ENCODE measurements at regions not wholly inside any gene's neighbourhood (a gene's known extent, or its start where the extent isn't known, plus 50 kb on each side); places are given as distances from the start of the nearest gene placed in this dataset.

DNA sequence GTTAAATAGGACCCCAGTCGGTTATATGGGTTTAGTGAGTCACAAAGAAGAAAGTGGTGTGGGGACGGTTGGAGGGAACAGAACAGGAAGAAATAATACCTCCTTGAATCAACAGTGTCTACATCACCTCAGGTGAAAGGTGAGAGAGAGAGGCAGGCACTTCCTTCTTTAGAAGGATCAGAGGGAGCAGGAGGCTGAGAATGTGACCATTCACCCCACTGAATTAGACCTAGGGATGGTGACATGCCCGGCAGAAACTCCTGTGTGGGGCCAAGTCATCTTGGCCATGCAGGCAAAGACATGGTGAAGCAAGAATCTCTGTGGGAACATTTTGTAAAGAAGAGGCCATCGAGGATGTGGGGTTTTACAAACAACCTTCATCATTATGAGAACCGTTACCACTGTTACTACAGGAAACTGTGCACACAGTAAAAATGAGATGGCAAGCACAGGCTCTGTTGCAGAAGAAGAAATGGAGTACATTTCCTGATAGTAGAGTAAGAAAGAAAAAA is 1196.9 kb downstream of the VRK1 start:
- TF ChIP-seq YY1 (IDR thresholded peaks at IDR 0.05; ENCODE audit: low read depth) (no peak), USF1 (IDR thresholded peaks at IDR 0.05) (no peak), TCF12 (IDR thresholded peaks at IDR 0.05; ENCODE audit: low read depth) (no peak)
